Upper lobe of left lung (tissue), 6 donors: ENCODE measurements at regions not wholly inside any gene's neighbourhood (a gene's known extent, or its start where the extent isn't known, plus 50 kb on each side); places are given as distances from the start of the nearest gene placed in this dataset.

Source experiments
- ATAC-seq, 2 donors: fragments of 200-7000 bp; cut with Tn5 transposase; one replicate each; pipeline ENCODE4 v1.9.1; 2022; ENCODE audit warnings: mild to moderate bottlenecking in 2 of 2, moderate library complexity in 2 of 2; ENCODE audit not compliant: low FRiP score in 2 of 2
- DNase-seq, 2 donors: peaks; one replicate each; pipeline ENCODE4 v3.0.0-alpha.2; 2019 to 2020
- H3K27ac ChIP-seq, 4 donors: fragments of 200-600 bp; sonication (generic); one replicate each; pipeline ENCODE4 v1.5.1; 2016 to 2019
- H3K27me3 ChIP-seq, 4 donors: fragments of 200-600 bp; sonication (generic); one replicate each; pipeline ENCODE4 v1.5.1; 2017 to 2019
- H3K36me3 ChIP-seq, 4 donors: fragments of 200-600 bp; sonication (generic); one replicate each; pipeline ENCODE4 v1.5.1; 2016 to 2019
- H3K4me1 ChIP-seq, 4 donors: fragments of 200-600 bp; sonication (generic); one replicate each; pipeline ENCODE4 v1.5.1; 2018 to 2019
- H3K4me3 ChIP-seq, 4 donors: fragments of 200-600 bp; sonication (generic); one replicate each; pipeline ENCODE4 v1.5.1; 2017 to 2019; ENCODE audit warnings: mild to moderate bottlenecking in 2 of 4, moderate library complexity in 1 of 4
- H3K9me3 ChIP-seq, 4 donors: fragments of 200-600 bp; sonication (generic); one replicate each; pipeline ENCODE4 v1.5.1; 2018 to 2019
- CTCF ChIP-seq, 6 experiments: fragments of 450-650 bp in 4 of 6; fragments of 200-600 bp in 2 of 6; sonication (generic) in 2 of 6; IDR thresholded peaks; one replicate each; pipeline ENCODE4 v1.5.1; 2016 to 2019; ENCODE audit warnings: antibody characterized with exemption in 6 of 6
- EP300 ChIP-seq, 4 donors: sonication (generic); formaldehyde crosslinking; IDR thresholded peaks; one replicate each; pipeline ENCODE4 v1.5.1; 2017; ENCODE audit warnings: antibody characterized with exemption in 4 of 4, control low read depth in 2 of 4
- POLR2A ChIP-seq, 4 donors: fragments of 450-650 bp; IDR thresholded peaks; one replicate each; pipeline ENCODE4 v1.5.1; 2016 to 2017; ENCODE audit warnings: antibody characterized with exemption in 4 of 4, mild to moderate bottlenecking in 2 of 4
- POLR2AphosphoS5 ChIP-seq, 2 donors: sonication (generic); formaldehyde crosslinking; IDR thresholded peaks; one replicate each; pipeline ENCODE4 v1.5.1; 2017; ENCODE audit warnings: antibody characterized with exemption in 2 of 2
- WGBS, 2 donors: methylation state at CpG; one replicate each; pipeline ENCODE4 v1.1.5; 2017 to 2018; 5-methylcytosine and 5-hydroxymethylcytosine counted together
- donor health status: DM: no; HTN: no; CAD: no; lungs with moderate emphysema.
- donor health status: DM: no; HTN: yes; CAD: no; lungs with severe emphysema.

- no peaks in the 10 kb centered on the region for H3K36me3 ChIP-seq
- ATAC-seq: no peak
- no peak overlapping the region for H3K27ac ChIP-seq
- no peak for DNase-seq
- 59 to 77% methylated on average over 6 of the region's 6 CpGs for WGBS, 2 donors
- H3K4me3 ChIP-seq: no peak overlapping the region
- H3K27me3 ChIP-seq: no peaks in the 10 kb centered on the region
- TF ChIP-seq EP300 (IDR thresholded peaks at IDR 0.05) (no peak), POLR2A (IDR thresholded peaks at IDR 0.05) (no peak), CTCF (IDR thresholded peaks at IDR 0.05) (no peak), POLR2AphosphoS5 (IDR thresholded peaks at IDR 0.05) (no peak)
- no peaks in the 10 kb centered on the region for H3K4me1 ChIP-seq
- no peaks in the 10 kb centered on the region for H3K9me3 ChIP-seq
Observed at GRCh38 chr15:77810130-77810571, 177.4 kb upstream of the LINGO1 start.

- TF ChIP-seq EP300 (IDR thresholded peaks at IDR 0.05) (no peak), POLR2AphosphoS5 (IDR thresholded peaks at IDR 0.05) (no peak), POLR2A (IDR thresholded peaks at IDR 0.05) (no peak), CTCF (IDR thresholded peaks at IDR 0.05) (no peak)
- Histone ChIP-seq H3K36me3 (no peaks in the 10 kb centered on the region), H3K27me3 (no peaks in the 10 kb centered on the region), H3K9me3 (no peaks in the 10 kb centered on the region), H3K4me3 (no peak overlapping the region), H3K27ac (no peak overlapping the region), H3K4me1 (no peaks in the 10 kb centered on the region)
- WGBS, 2 donors: 91 to 95% methylated on average over 7 to 8 of the region's 8 CpGs
- DNase-seq (no peak), ATAC-seq (no peak)
Observed at GRCh38 chr15:77808581-77809177, 176.0 kb upstream of the LINGO1 start.

- TF ChIP-seq POLR2A (IDR thresholded peaks at IDR 0.05) (no peak), CTCF (IDR thresholded peaks at IDR 0.05) (no peak), EP300 (IDR thresholded peaks at IDR 0.05) (no peak), POLR2AphosphoS5 (IDR thresholded peaks at IDR 0.05) (no peak)
Observed at GRCh38 chr15:77808075-77808474, 175.4 kb upstream of the LINGO1 start.

GRCh38 chr15:77807611-77808010, 174.9 kb upstream of the LINGO1 start:
- TF ChIP-seq CTCF (IDR thresholded peaks at IDR 0.05) (no peak), EP300 (IDR thresholded peaks at IDR 0.05) (no peak), POLR2AphosphoS5 (IDR thresholded peaks at IDR 0.05) (no peak), POLR2A (IDR thresholded peaks at IDR 0.05) (no peak)
- no peak overlapping the region for H3K4me3 ChIP-seq
- H3K36me3 ChIP-seq: no peaks in the 10 kb centered on the region
- 76 to 83% methylated on average over 9 of the region's 9 CpGs for WGBS, 2 donors
- H3K9me3 ChIP-seq: no peaks in the 10 kb centered on the region
- no peak overlapping the region for H3K27ac ChIP-seq
- no peaks in the 10 kb centered on the region for H3K4me1 ChIP-seq
- no peaks in the 10 kb centered on the region for H3K27me3 ChIP-seq
- no peak for DNase-seq
- no peak for ATAC-seq

More at GRCh38 chr15:77808075-77808474, 175.4 kb upstream of the LINGO1 start:
- no peak overlapping the region for H3K27ac ChIP-seq
- H3K4me3 ChIP-seq: no peak overlapping the region
- no peaks in the 10 kb centered on the region for H3K9me3 ChIP-seq
- WGBS, 2 donors: 82% methylated on average over 7 of the region's 7 CpGs; no CpG with 5 or more reads in 1 of the 2 donors
- no peaks in the 10 kb centered on the region for H3K36me3 ChIP-seq
- ATAC-seq: no peak
- H3K4me1 ChIP-seq: no peaks in the 10 kb centered on the region
- no peak for DNase-seq
- no peaks in the 10 kb centered on the region for H3K27me3 ChIP-seq

- no peak for DNase-seq
- WGBS, 2 donors: 59 to 70% methylated on average over 4 to 6 of the region's 6 CpGs
- Histone ChIP-seq H3K36me3 (no peaks in the 10 kb centered on the region), H3K27me3 (no peaks in the 10 kb centered on the region), H3K27ac (no peak overlapping the region), H3K4me3 (no peak overlapping the region), H3K9me3 (no peaks in the 10 kb centered on the region), H3K4me1 (no peaks in the 10 kb centered on the region)
- ATAC-seq: no peak
- TF ChIP-seq POLR2AphosphoS5 (IDR thresholded peaks at IDR 0.05) (no peak), POLR2A (IDR thresholded peaks at IDR 0.05) (no peak), EP300 (IDR thresholded peaks at IDR 0.05) (no peak), CTCF (IDR thresholded peaks at IDR 0.05) (no peak)
Observed at GRCh38 chr15:77807115-77807514, 174.4 kb upstream of the LINGO1 start.
